K562 (cell line): ENCODE measurements at regions not wholly inside any gene's neighbourhood (a gene's known extent, or its start where the extent isn't known, plus 50 kb on each side); places are given as distances from the start of the nearest gene placed in this dataset.

Experiments used
- DMBX1 ChIP-seq: fragments of 250-450 bp; sonication (Bioruptor Pico); IDR thresholded peaks from 2 replicates; pipeline ENCODE4 v1.8.0; 2022; ENCODE audit warnings: inconsistent platforms, mild to moderate bottlenecking, moderate library complexity, borderline replicate concordance
- DNMT1 ChIP-seq: fragments of 450-650 bp; IDR thresholded peaks from 2 replicates; pipeline ENCODE4 v1.6.1; 2016; ENCODE audit warnings: antibody characterized with exemption, mild to moderate bottlenecking
- ILF3 ChIP-seq: fragments of 450-650 bp; IDR thresholded peaks from 2 replicates; pipeline ENCODE4 v1.6.1; 2018; ENCODE audit warnings: antibody characterized with exemption, mild to moderate bottlenecking, moderate library complexity, borderline replicate concordance
- MGA ChIP-seq: fragments of 450-650 bp; IDR thresholded peaks from 2 replicates; pipeline ENCODE4 v1.6.1; 2016; ENCODE audit warnings: mild to moderate bottlenecking, moderate library complexity
- SMC3 ChIP-seq: conservative IDR thresholded peaks from 2 replicates; pipeline ENCODE4 v1.6.1; 2011; ENCODE audit warnings: low read depth, low read length, improper control_type of control experiment; ENCODE audit not compliant: insufficient read depth
- ZNF121 ChIP-seq: sonication (generic); formaldehyde crosslinking; conservative IDR thresholded peaks from 2 replicates; pipeline ENCODE4 v1.8.0; 2022; ENCODE audit warnings: missing genetic modification reagents

- TF ChIP-seq DMBX1 (CRISPR knock-in tag) (peak; percentile 44; the same call in 1 of the 2 replicates), MGA (0 out of 2 replicates have a peak, but pooled peaks have one; percentile 14), ILF3 (no peak), DNMT1 (no peak), ZNF121 (CRISPR knock-in tag) (no peak), SMC3 (no peak)
These were observed 121.8 kb downstream of the SLC38A6 start (continued) for GRCh38 chr14:61102549-61103466.
